ENCODE measurements at regions not wholly inside any gene's neighbourhood (a gene's known extent, or its start where the extent isn't known, plus 50 kb on each side); places are given as distances from the start of the nearest gene placed in this dataset.

DNA sequence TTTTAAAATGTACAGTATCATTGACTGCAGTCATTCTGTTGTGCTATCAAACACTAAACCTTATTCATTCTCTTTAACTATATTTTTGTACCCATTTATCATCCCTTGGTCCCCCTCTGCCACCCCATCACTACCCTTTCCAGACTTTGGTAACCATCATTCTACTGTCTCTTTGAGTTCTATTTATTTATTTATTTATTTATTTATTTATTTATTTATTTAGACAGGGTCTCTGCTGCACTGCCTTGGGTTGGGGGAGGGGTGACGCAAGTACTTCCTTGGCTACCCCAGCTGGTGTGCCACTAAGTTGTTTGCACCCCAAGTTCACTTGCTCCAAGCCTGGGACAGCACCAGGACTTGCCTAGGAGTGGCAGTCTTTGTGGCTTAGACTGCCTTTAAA lies 427.8 kb upstream of the NOVA1 start:
- TF ChIP-seq, protein P1, sequence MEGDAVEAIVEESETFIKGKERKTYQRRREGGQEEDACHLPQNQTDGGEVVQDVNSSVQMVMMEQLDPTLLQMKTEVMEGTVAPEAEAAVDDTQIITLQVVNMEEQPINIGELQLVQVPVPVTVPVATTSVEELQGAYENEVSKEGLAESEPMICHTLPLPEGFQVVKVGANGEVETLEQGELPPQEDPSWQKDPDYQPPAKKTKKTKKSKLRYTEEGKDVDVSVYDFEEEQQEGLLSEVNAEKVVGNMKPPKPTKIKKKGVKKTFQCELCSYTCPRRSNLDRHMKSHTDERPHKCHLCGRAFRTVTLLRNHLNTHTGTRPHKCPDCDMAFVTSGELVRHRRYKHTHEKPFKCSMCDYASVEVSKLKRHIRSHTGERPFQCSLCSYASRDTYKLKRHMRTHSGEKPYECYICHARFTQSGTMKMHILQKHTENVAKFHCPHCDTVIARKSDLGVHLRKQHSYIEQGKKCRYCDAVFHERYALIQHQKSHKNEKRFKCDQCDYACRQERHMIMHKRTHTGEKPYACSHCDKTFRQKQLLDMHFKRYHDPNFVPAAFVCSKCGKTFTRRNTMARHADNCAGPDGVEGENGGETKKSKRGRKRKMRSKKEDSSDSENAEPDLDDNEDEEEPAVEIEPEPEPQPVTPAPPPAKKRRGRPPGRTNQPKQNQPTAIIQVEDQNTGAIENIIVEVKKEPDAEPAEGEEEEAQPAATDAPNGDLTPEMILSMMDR (IDR thresholded peaks at IDR 0.05; ENCODE audit: extremely low read depth, insufficient read depth, missing control alignments), result no peak
- no peak for DNase-seq (ENCODE audit: low spot score)
- in situ Hi-C loops (cut with MboI; ENCODE audit: low pct_unique_long_range_greater_than_20kb, low sequenced_read_pairs, unreplicated experiment), result no loop called here

DNA sequence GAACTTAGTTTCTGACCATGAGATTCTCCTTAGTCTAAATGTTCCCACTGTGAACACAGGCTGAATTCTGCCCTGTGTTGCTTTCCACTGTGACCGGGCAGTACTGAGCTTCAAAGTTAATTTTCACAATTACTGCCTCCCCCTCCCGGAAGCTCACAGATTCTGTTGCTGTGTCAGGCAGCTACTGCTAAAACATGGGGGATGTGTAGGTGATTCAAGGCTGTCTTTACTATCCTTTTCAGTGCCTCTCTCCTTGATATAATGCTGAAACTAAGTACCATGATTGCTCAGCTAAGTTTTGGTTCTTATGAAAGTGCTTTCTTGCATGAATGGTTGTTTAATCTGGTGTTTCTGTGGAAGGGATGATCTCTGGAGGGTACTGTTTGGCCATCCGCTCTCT lies 428.3 kb upstream of the NOVA1 start:
- no peak for DNase-seq (ENCODE audit: low spot score)
- in situ Hi-C loops (cut with MboI; ENCODE audit: low pct_unique_long_range_greater_than_20kb, low sequenced_read_pairs, unreplicated experiment), result no loop called here
- TF ChIP-seq, protein P1 (IDR thresholded peaks at IDR 0.05; ENCODE audit: extremely low read depth, insufficient read depth, missing control alignments), result no peak

DNA sequence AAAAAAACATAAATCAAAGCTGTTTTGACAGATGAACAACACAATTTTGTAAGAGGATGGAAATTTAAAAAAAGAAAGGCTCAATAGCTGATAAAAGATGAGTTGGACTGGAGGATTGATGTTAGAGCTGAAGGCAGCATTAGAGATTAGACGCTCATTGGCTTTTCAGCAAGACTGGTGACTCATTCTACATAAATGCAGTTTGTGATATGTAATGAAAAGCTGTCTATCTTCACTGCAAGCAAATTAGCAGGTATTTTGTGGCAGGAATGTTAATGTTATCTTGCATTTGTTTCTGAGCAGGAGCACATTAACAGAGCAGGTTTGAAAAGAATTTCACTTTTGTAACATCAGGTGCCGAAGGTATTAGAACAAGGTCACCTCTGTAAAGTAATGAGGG lies 442.7 kb upstream of the NOVA1 start:
- TF ChIP-seq, protein P1 (IDR thresholded peaks at IDR 0.05; ENCODE audit: extremely low read depth, insufficient read depth, missing control alignments), result no peak
- in situ Hi-C loops (cut with MboI; ENCODE audit: low pct_unique_long_range_greater_than_20kb, low sequenced_read_pairs, unreplicated experiment), result no loop called here
- DNase-seq (ENCODE audit: low spot score), result no peak

DNA sequence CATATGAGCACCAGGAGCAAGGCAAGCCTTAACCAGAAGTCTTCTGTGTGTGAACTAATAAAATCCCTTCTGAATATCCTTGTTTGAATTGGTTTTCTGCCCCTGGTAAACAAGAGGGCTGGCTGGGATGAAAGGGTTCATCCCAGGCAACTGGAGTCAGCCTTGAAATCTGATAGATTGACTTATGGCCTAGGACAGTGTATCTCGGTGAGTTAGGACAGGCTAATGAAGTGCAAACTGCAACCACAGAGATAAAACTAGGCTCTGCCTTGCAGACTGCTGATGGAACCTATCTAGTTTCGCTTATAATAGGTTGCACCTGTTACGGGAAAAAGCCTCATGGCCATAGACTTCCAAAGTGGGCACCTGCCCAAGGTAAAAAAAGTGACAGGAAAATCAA lies 451.9 kb upstream of the NOVA1 start:
- in situ Hi-C loops (cut with MboI; ENCODE audit: low pct_unique_long_range_greater_than_20kb, low sequenced_read_pairs, unreplicated experiment), result no loop called here
- DNase-seq (ENCODE audit: low spot score), result no peak
- TF ChIP-seq, protein P1 (IDR thresholded peaks at IDR 0.05; ENCODE audit: extremely low read depth, insufficient read depth, missing control alignments), result no peak

DNA sequence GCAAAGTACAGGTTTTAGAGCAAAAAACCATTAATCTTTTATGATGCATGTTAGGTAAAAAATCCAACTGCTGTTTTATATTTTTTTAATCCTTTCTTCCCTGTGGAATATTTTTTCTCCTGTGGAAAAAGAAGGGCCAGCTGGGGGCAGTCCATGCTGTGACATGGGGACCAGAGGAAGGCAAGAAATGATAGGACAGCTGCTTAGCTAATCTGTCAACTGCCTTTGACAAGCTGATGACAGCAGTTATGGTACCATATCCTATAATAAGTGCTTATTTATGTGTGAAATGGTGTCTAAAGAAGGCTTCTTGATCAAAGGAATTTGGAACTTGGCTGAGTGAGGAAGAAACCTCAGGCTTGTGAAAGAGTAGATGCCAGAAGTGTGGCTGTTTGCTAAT lies 452.4 kb upstream of the NOVA1 start:
- in situ Hi-C loops (cut with MboI; ENCODE audit: low pct_unique_long_range_greater_than_20kb, low sequenced_read_pairs, unreplicated experiment), result no loop called here

DNA sequence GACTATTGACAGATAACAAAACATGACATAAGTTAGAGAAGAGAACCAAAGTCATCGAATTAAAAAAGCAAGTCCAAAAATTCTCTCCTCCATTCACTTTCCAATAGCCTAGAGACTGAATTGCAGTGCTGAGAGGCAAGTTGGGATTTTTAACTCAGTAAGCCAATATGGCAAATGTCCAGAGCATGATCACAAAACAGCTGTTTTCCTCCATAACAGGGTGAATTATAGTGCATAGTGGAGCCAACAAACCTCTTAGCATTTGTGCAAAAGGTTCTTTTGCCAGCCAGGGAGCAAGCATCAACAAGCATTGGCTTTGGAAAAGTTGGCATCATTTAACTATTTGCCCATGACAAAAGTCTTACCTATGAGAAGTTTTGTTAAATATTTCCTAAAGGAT lies 458.8 kb upstream of the NOVA1 start:
- DNase-seq (ENCODE audit: low spot score), result no peak
- TF ChIP-seq, protein P1 (IDR thresholded peaks at IDR 0.05; ENCODE audit: extremely low read depth, insufficient read depth, missing control alignments), result no peak
- in situ Hi-C loops (cut with MboI; ENCODE audit: low pct_unique_long_range_greater_than_20kb, low sequenced_read_pairs, unreplicated experiment), result no loop called here

More for the DNA sequence above, 452.4 kb upstream of the NOVA1 start:
- TF ChIP-seq, protein P1 (IDR thresholded peaks at IDR 0.05; ENCODE audit: extremely low read depth, insufficient read depth, missing control alignments), result no peak
- no peak for DNase-seq (ENCODE audit: low spot score)

DNA sequence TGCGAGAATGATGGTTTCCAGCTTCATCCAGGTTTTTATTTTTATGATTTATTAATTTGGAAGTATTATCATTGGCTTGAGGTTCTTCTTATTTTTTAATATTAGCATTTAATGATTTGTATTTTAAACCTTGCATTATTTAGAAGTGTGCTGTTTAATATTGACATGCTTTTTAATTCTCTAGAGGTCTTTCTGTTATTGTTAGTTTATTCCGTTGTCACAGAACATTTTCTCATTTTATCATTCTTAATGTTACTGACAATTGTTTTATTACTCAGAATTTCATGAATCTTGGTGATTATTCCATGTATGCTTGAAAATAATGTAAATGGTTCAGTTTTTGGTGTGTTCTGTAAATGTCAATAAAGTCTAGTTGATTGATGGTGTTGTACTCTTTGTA lies 463.5 kb upstream of the NOVA1 start:
- in situ Hi-C loops (cut with MboI; ENCODE audit: low pct_unique_long_range_greater_than_20kb, low sequenced_read_pairs, unreplicated experiment), result no loop called here
- TF ChIP-seq, protein P1 (IDR thresholded peaks at IDR 0.05; ENCODE audit: extremely low read depth, insufficient read depth, missing control alignments), result no peak
- no peak for DNase-seq (ENCODE audit: low spot score)
